ENCODE measurements at regions not wholly inside any gene's neighbourhood (a gene's known extent, or its start where the extent isn't known, plus 50 kb on each side); places are given as distances from the start of the nearest gene placed in this dataset.

- no peaks in the 10 kb centered on the region for H3K36me3 ChIP-seq (ENCODE audit: control insufficient read depth, insufficient read depth, low read length)
- no peaks in the 10 kb centered on the region for H3K9me3 ChIP-seq (ENCODE audit: control insufficient read depth, insufficient read depth, low read depth, low read length)
- intact Hi-C loops (cut with micrococcal nuclease; ENCODE audit: unreplicated experiment) (no loop called here), in situ Hi-C loops (cut with HindIII; ENCODE audit: low pct_unique_long_range_greater_than_20kb, low sequenced_read_pairs) (no loop called here)
- H3K4me3 ChIP-seq (ENCODE audit: low read depth in 2 of 2, low read length in 2 of 2) = no peak overlapping the region
- DNase-seq (ENCODE audit: low read depth, low spot score) (no peak), ATAC-seq (no peak)
- ChIA-PET POLR2A (no interaction called here), CTCF (no interaction called here)
- H3K4me1 ChIP-seq (ENCODE audit: control insufficient read depth, insufficient read depth, low read length) = no peaks in the 10 kb centered on the region
- no TSS peak for BruUV-seq (replicated peaks)
- TF ChIP-seq POLR2AphosphoS5 (IDR thresholded peaks at IDR 0.05; ENCODE audit: low read depth, low read length) (no peak), TCF7L2 (IDR thresholded peaks at IDR 0.05; ENCODE audit: low read depth, low read length) (no peak), CTCF (IDR thresholded peaks at IDR 0.05) (no peak), REST (IDR thresholded peaks at IDR 0.05; ENCODE audit: insufficient read depth in 1 of 2, low read depth in 2 of 2, low read length in 1 of 2) (no peak), SIN3A (IDR thresholded peaks at IDR 0.05; ENCODE audit: borderline replicate concordance, insufficient read depth, low read depth, low read length) (no peak)
- peaks cover 10% of the 10 kb centered on the region for H3K27me3 ChIP-seq (ENCODE audit: control insufficient read depth, insufficient read depth, low read length)
- H3K27ac ChIP-seq (ENCODE audit: low read length) = no peak overlapping the region
Observed at GRCh38 chr10:130875116-130875515, 436.4 kb downstream of the TCERG1L start.

- H3K36me3 ChIP-seq (ENCODE audit: control insufficient read depth, insufficient read depth, low read length) = no peaks in the 10 kb centered on the region
- no peak for ATAC-seq
- peaks cover 17% of the 10 kb centered on the region for H3K27me3 ChIP-seq (ENCODE audit: control insufficient read depth, insufficient read depth, low read length)
- H3K4me1 ChIP-seq (ENCODE audit: control insufficient read depth, insufficient read depth, low read length) = no peaks in the 10 kb centered on the region
- POLR2A ChIA-PET = no interaction called here
- TF ChIP-seq POLR2AphosphoS5 (IDR thresholded peaks at IDR 0.05; ENCODE audit: low read depth, low read length) = no peak
- TF ChIP-seq REST (IDR thresholded peaks at IDR 0.05; ENCODE audit: insufficient read depth in 1 of 2, low read depth in 2 of 2, low read length in 1 of 2) = no peak
- TF ChIP-seq CTCF (IDR thresholded peaks at IDR 0.05) = no peak
- no peak for TF ChIP-seq TCF7L2 (IDR thresholded peaks at IDR 0.05; ENCODE audit: low read depth, low read length)
- TF ChIP-seq SIN3A (IDR thresholded peaks at IDR 0.05; ENCODE audit: borderline replicate concordance, insufficient read depth, low read depth, low read length) = no peak
- intact Hi-C loops (cut with micrococcal nuclease; ENCODE audit: unreplicated experiment) (no loop called here), in situ Hi-C loops (cut with HindIII; ENCODE audit: low pct_unique_long_range_greater_than_20kb, low sequenced_read_pairs) (no loop called here)
- BruUV-seq (replicated peaks) = no TSS peak
- no peaks in the 10 kb centered on the region for H3K9me3 ChIP-seq (ENCODE audit: control insufficient read depth, insufficient read depth, low read depth, low read length)
- no peak overlapping the region for H3K27ac ChIP-seq (ENCODE audit: low read length)
- H3K4me3 ChIP-seq (ENCODE audit: low read depth in 2 of 2, low read length in 2 of 2) = no peak overlapping the region
- DNase-seq (ENCODE audit: low read depth, low spot score) = no peak
- CTCF ChIA-PET = no interaction called here
Observed at GRCh38 chr10:130875897-130876472, 435.5 kb downstream of the TCERG1L start.
